PC-3 (cell line): ENCODE measurements at regions not wholly inside any gene's neighbourhood (a gene's known extent, or its start where the extent isn't known, plus 50 kb on each side); places are given as distances from the start of the nearest gene placed in this dataset.
"Not testable (repeated sequence)": the region's sequence is repeated elsewhere in the genome, so short reads cannot be mapped to it uniquely, and the experiment has no call there.

Source experiments
- CTCF ChIP-seq: fragments of 300-600 bp; sonication (generic); conservative IDR thresholded peaks from 2 replicates; pipeline ENCODE4 v1.5.1; 2017; ENCODE audit warnings: antibody characterized with exemption, low read depth, mild to moderate bottlenecking, low read length
- EZH2 ChIP-seq: fragments of 300-600 bp; sonication (generic); IDR thresholded peaks from one replicate; pipeline ENCODE4 v1.6.1; 2017; ENCODE audit warnings: antibody characterized with exemption, mild to moderate bottlenecking, low read length; ENCODE audit not compliant: unreplicated experiment
- EZH2phosphoT487 ChIP-seq: fragments of 300-600 bp; sonication (generic); IDR thresholded peaks from 2 replicates; pipeline ENCODE4 v1.6.1; 2018; ENCODE audit warnings: mild to moderate bottlenecking, antibody characterized with exemption, low read length, borderline replicate concordance

GRCh38 chr1:235049716-235050378 is 78.8 kb downstream of the TOMM20 start:
- TF ChIP-seq EZH2, CTCF, EZH2phosphoT487: not testable (repeated sequence)
